ENCODE measurements at regions not wholly inside any gene's neighbourhood (a gene's known extent, or its start where the extent isn't known, plus 50 kb on each side); places are given as distances from the start of the nearest gene placed in this dataset.

GRCh38 chr6:78523622-78524021 lies 343.7 kb upstream of the IRAK1BP1 start (continued):
- TF ChIP-seq REST (IDR thresholded peaks at IDR 0.05) (no peak), RAD21 (IDR thresholded peaks at IDR 0.05) (no peak), FOXA1 (IDR thresholded peaks at IDR 0.05) (no peak), ZBTB33 (IDR thresholded peaks at IDR 0.05) (no peak), HNF4G (IDR thresholded peaks at IDR 0.05) (no peak)

- no peak for DNase-seq (ENCODE audit: low spot score)
- Histone ChIP-seq H3K4me1 (ENCODE audit: control insufficient read depth in 4 of 4, insufficient read depth in 4 of 4, low read length in 3 of 4) (no peaks in the 10 kb centered on the region), H3K4me3 (ENCODE audit: low read depth in 1 of 3, low read length in 3 of 3) (no peak overlapping the region), H3K9ac (ENCODE audit: low read depth in 1 of 2, low read length in 2 of 2) (no peak overlapping the region), H3K27me3 (ENCODE audit: control insufficient read depth in 4 of 4, insufficient read depth in 4 of 4, low read length in 3 of 4) (no peaks in the 10 kb centered on the region), H3K9me3 (ENCODE audit: control insufficient read depth in 4 of 4, low read length in 3 of 4) (no peaks in the 10 kb centered on the region), H3K36me3 (ENCODE audit: control insufficient read depth in 4 of 4, insufficient read depth in 3 of 4, low read depth in 1 of 4, low read length in 3 of 4) (no peaks in the 10 kb centered on the region), H3K27ac (ENCODE audit: low read depth in 1 of 2, low read length in 2 of 2) (no peak overlapping the region)
- whole genome bisulfite sequencing: 44% methylated on average over 2 of the region's 2 CpGs
- no peak for TF ChIP-seq SP1 (IDR thresholded peaks at IDR 0.05)
- TF ChIP-seq FOXA1 (IDR thresholded peaks at IDR 0.05): no peak
- TF ChIP-seq MAX (IDR thresholded peaks at IDR 0.05): no peak
Observed at GRCh38 chr6:78525976-78526375, 341.4 kb upstream of the IRAK1BP1 start.

GRCh38 chr6:78526432-78526831 lies 340.9 kb upstream of the IRAK1BP1 start:
- H3K9ac ChIP-seq (ENCODE audit: low read depth in 1 of 2, low read length in 2 of 2): no peak overlapping the region
- DNase-seq (ENCODE audit: low spot score): no peak
- no peaks in the 10 kb centered on the region for H3K36me3 ChIP-seq (ENCODE audit: control insufficient read depth in 4 of 4, insufficient read depth in 3 of 4, low read depth in 1 of 4, low read length in 3 of 4)
- no peaks in the 10 kb centered on the region for H3K9me3 ChIP-seq (ENCODE audit: control insufficient read depth in 4 of 4, low read length in 3 of 4)
- no peaks in the 10 kb centered on the region for H3K4me1 ChIP-seq (ENCODE audit: control insufficient read depth in 4 of 4, insufficient read depth in 4 of 4, low read length in 3 of 4)
- H3K27me3 ChIP-seq (ENCODE audit: control insufficient read depth in 4 of 4, insufficient read depth in 4 of 4, low read length in 3 of 4): no peaks in the 10 kb centered on the region
- TF ChIP-seq CTCF (IDR thresholded peaks at IDR 0.05; ENCODE audit: low read depth, low read length, missing input control) (no peak), RAD21 (IDR thresholded peaks at IDR 0.05) (peak; percentile 57 to 72)
- H3K4me3 ChIP-seq (ENCODE audit: low read depth in 1 of 3, low read length in 3 of 3): no peak overlapping the region
- H3K27ac ChIP-seq (ENCODE audit: low read depth in 1 of 2, low read length in 2 of 2): no peak overlapping the region
- 43% methylated on average over 3 of the region's 3 CpGs for WGBS

GRCh38 chr6:78528926-78529325 lies 338.4 kb upstream of the IRAK1BP1 start:
- Histone ChIP-seq H3K9me3 (ENCODE audit: control insufficient read depth in 4 of 4, low read length in 3 of 4) (no peaks in the 10 kb centered on the region), H3K4me3 (ENCODE audit: low read depth in 1 of 3, low read length in 3 of 3) (no peak overlapping the region), H3K27me3 (ENCODE audit: control insufficient read depth in 4 of 4, insufficient read depth in 4 of 4, low read length in 3 of 4) (no peaks in the 10 kb centered on the region), H3K27ac (ENCODE audit: low read depth in 1 of 2, low read length in 2 of 2) (no peak overlapping the region), H3K4me1 (ENCODE audit: control insufficient read depth in 4 of 4, insufficient read depth in 4 of 4, low read length in 3 of 4) (no peaks in the 10 kb centered on the region), H3K9ac (ENCODE audit: low read depth in 1 of 2, low read length in 2 of 2) (no peak overlapping the region), H3K36me3 (ENCODE audit: control insufficient read depth in 4 of 4, insufficient read depth in 3 of 4, low read depth in 1 of 4, low read length in 3 of 4) (no peaks in the 10 kb centered on the region)
- WGBS: 84% methylated on average over 3 of the region's 3 CpGs
- DNase-seq (ENCODE audit: low spot score): no peak
- TF ChIP-seq TAF1 (conservative IDR thresholded peaks at IDR 0.05) (no peak), HNF4G (IDR thresholded peaks at IDR 0.05) (no peak), EGR1 (IDR thresholded peaks at IDR 0.05; ENCODE audit: low read depth in 2 of 2) (no peak), HNF4A (conservative IDR thresholded peaks at IDR 0.05) (no peak), RAD21 (IDR thresholded peaks at IDR 0.05) (no peak), JUND (IDR thresholded peaks at IDR 0.05) (no peak), GABPA (IDR thresholded peaks at IDR 0.05 in 1 of 2, conservative IDR thresholded peaks at IDR 0.05 in 1 of 2) (no peak)
